H1 (cell line): ENCODE measurements at regions not wholly inside any gene's neighbourhood (a gene's known extent, or its start where the extent isn't known, plus 50 kb on each side); places are given as distances from the start of the nearest gene placed in this dataset.

Experiments used
- ATF2 ChIP-seq: IDR thresholded peaks from 2 replicates; pipeline ENCODE4 v1.6.1; 2012; ENCODE audit warnings: low read length, inconsistent platforms
- CTCF ChIP-seq, 3 experiments: IDR thresholded peaks; 1 replicate in 2 of 3; 2 replicates in 1 of 3; pipeline versions ENCODE4 v1.5.1 to v1.6.1; 2011; ENCODE audit warnings: low read length in 3 of 3, mild to moderate bottlenecking in 3 of 3, inconsistent platforms in 2 of 3, low read depth in 1 of 3, moderate library complexity in 1 of 3; ENCODE audit not compliant: insufficient read depth in 1 of 3; ENCODE audit errors: control extremely low read depth in 1 of 3
- EGR1 ChIP-seq: IDR thresholded peaks from 2 replicates; pipeline ENCODE4 v1.6.1; 2011; ENCODE audit warnings: low read depth, low read length, borderline replicate concordance
- EZH2 ChIP-seq: fragments of 200-600 bp; sonication (generic); IDR thresholded peaks from 2 replicates; pipeline ENCODE4 v1.7.1; 2012; ENCODE audit warnings: low read depth, mild to moderate bottlenecking, moderate library complexity, low read length, inconsistent platforms; ENCODE audit not compliant: severe bottlenecking
- KDM1A ChIP-seq: fragments of 200-600, 300-600 bp; sonication (generic); IDR thresholded peaks from 2 replicates; pipeline ENCODE4 v1.7.1; 2016; ENCODE audit warnings: mild to moderate bottlenecking, low read length, borderline replicate concordance
- SP1 ChIP-seq: IDR thresholded peaks from 2 replicates; pipeline ENCODE4 v1.6.1; 2011; ENCODE audit warnings: low read depth, low read length
- SUZ12 ChIP-seq: fragments of 200-600 bp; sonication (generic); IDR thresholded peaks from 2 replicates; pipeline ENCODE4 v1.6.1; 2012; ENCODE audit warnings: mild to moderate bottlenecking, inconsistent platforms, low read length, moderate library complexity, mixed read lengths
- TF ChIP-seq, protein P1 (sequence below): IDR thresholded peaks from 2 replicates; pipeline ENCODE4 v1.6.1; 2011; ENCODE audit warnings: low read length, improper control_type of control experiment

GRCh38 chr1:234774971-234775370 is 165.0 kb upstream of the IRF2BP2 start:
- TF ChIP-seq EZH2 = no peak
- TF ChIP-seq KDM1A = no peak
- TF ChIP-seq EGR1 = no peak
- TF ChIP-seq CTCF (IDR thresholded peaks at IDR 0.05; ENCODE audit: control extremely low read depth in 1 of 3, insufficient read depth in 1 of 3, low read depth in 1 of 3, low read length in 3 of 3) = no peak
- no peak for TF ChIP-seq SUZ12
- TF ChIP-seq, protein P1, sequence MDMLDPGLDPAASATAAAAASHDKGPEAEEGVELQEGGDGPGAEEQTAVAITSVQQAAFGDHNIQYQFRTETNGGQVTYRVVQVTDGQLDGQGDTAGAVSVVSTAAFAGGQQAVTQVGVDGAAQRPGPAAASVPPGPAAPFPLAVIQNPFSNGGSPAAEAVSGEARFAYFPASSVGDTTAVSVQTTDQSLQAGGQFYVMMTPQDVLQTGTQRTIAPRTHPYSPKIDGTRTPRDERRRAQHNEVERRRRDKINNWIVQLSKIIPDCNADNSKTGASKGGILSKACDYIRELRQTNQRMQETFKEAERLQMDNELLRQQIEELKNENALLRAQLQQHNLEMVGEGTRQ = no peak
- TF ChIP-seq SP1 = no peak
- TF ChIP-seq ATF2 = no peak
